ENCODE measurements at regions not wholly inside any gene's neighbourhood (a gene's known extent, or its start where the extent isn't known, plus 50 kb on each side); places are given as distances from the start of the nearest gene placed in this dataset.

- DNase-seq = no peak
Observed at GRCh38 chr15:70292076-70292760, 194.5 kb upstream of the TLE3 start.

GRCh38 chr15:70291305-70292075 lies 193.8 kb upstream of the TLE3 start:
- no peak for DNase-seq

DNA sequence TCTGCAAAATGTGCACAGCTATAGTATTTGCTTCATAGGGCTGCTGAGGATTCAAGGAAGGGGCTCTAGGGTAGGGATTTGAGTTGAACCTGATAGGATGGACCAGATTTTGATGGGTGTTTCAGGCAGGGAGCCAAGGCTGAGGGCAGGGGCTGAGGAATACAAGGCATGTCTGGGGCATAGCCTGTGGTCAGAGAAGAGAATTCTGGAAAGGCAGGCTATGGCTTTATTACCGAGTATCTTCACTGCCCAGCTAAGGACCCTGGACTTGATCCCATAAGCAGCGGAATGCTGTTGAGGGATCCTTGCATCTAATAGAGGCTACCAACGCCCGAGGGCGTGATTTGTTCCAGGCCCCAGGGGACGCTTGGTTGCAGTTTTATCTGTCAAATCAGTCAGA lies 193.0 kb upstream of the TLE3 start:
- DNase-seq = no peak

DNA sequence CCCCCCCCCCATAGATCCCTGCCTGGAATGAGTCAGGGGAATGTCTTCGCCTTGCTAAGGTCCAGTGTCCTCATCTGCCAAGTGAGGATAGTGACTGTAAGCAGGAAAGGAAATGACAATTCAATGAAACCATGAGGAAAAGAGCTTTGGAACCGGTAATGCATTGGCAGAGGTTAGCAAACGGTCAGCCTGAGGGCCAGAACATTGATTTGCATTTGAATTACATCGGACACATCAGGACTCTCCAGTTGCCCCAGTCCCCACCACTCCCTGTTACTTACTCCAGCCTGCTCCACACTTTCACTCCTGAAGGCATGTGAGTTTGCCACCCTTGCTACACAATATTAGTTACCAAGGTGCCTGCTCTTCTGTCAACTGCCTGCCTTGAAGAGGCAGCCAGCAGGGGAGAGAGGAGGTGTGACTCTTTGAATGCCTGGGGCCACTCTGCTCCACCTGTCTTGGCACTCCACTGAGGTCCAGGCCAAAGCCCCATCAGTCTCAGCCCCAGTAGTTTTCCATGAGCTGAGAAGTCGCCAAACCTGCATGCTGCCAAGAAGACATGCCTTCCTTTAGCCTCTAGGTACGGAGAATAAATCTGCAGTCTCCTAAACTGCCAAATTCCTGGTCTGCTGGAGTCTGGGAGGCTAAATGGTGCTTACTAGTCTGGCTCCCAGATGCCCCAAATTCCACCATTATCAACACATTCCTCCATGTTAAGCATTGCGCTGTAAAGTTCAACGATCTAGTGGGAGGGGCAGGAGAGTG lies 191.7 kb upstream of the TLE3 start:
- no peak for DNase-seq

DNA sequence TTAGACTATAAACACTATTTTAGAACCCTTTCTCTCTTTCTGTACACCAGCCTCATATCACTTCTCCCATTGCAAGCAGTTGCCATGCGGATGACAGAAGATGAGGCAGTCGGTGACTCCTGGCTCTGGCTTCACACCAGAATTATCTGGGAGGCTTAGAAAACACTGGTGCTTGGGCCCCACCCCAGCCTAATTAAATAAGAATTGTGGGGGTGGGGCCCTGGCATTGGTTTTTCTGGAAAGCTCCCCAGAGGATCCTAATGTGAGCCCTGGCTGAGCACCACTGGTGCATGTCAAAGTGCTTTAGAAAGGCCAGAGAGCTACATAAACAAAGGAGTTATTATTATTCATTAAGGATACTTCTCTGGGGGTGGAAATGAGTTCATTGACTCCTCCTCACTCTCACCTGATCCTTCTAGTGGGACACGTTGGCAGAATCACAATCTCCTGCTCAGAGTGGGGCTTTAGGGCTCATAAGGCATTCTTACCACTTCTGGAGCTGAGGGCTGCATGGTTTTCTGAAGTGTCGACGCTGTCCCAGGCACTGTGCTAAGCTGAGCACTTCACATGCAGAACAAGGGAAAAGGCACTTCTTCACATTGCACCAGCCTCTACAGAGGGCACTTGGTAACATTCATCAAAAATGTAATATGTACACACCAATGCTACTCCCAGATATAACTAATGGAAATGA lies 188.5 kb upstream of the TLE3 start:
- no peak for DNase-seq

DNA sequence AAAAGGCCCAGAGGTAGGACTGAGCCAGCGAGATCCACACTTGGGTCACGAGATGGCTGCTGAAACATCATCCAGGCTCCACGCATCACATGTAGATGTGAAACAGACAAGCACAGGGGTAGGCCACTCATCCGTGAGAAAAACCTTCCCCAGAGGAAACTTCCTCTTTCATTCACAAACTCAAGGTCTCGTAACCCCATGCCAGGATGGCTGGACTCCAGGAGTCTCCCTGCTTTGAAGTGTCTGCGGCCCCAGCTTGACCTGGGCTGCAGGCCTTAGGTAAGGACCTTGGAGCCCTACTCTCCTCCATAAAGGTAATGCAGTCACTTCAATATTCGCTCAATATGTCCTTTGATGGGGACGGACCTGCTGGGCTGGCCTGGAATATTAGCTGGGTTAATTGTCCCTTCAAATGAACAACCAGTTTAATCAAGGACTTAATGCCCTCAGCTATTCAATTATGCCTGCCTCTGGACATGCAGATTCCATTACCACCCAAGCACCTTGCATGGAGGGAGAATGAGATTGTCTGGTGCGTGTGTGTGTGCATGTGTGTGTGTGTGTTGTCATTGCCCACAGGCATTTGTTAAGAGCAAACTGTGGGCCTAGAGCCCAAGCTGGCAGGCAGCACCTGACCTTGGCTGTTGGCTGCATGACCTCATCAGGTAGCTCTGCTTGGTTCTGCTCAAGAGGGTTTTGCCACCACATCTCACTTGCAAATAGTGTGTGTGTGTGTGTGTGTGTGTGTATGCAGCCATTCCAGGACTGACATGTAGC lies 186.9 kb upstream of the TLE3 start:
- DNase-seq = no peak

GRCh38 chr15:70283511-70283910 lies 185.8 kb upstream of the TLE3 start:
- DNase-seq = no peak

DNA sequence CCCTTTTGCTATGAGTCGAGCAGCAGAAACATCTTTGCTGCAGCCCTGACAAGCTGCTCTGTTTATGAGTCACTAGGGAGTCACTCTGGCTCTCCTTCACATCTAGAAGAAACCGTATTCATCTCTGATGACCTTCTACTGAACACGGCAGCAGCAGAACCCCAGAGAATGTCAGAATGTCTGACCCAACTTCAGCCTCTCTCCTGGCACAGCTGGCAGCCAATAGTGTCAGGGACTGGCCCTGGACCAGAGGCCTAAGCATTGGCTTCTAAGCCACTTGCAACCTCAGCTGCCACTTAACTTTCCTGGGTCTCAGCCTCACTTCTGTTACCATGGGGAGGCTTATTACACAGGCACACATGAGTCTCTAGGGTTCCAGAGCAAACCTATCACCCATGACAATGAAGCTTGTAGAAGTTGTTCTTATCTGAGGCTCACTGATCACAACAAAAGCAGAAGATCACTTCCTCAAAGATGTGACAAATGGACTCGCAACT lies 184.1 kb upstream of the TLE3 start:
- DNase-seq = no peak

DNA sequence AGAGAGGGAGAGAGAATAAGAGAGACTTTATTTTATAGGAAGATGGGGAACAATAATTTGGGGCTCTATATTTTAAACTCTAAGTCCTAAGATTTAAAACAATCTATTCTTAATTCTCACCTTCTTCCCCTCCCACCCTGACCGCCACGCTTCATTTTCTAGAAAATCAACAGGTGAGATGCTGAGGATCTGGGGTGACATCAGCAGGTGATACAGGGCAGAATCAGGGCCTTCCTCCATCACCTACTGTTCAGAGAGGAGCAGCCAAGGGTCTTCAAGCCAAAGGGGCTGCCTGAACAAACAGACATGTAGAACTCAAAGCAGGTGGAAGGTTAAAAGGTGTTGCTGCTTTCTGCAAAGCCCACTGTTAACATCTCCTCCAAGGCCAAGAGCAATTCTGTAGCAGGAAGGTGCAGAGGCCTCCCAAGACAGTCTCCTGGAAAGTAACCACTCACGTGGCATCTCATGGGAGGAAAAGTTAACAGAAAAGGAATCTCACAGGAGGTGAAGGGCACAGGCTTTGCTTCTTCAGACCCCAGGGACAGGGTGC lies 183.6 kb upstream of the TLE3 start:
- DNase-seq = no peak

GRCh38 chr15:70280781-70281180 lies 183.1 kb upstream of the TLE3 start:
- no peak for DNase-seq

DNA sequence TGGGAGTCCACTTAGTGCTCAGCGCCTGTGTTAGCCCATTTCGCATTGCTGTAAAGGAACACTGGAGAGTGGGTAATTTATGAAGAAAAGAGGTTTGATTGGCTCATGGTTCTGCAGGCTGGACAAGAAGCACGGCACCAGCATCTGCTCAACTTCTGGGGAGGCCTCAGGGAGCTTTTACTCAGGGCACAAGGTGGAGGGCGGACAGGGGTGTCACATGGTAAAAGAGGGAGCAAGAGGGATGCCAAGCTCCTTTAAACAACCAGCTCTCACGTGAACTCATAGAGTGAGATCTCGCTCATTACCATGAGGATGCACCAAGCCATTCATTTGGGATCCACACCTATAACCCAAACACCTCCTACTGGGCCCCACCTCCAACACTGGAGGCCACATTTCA lies 181.4 kb upstream of the TLE3 start:
- DNase-seq = no peak

DNA sequence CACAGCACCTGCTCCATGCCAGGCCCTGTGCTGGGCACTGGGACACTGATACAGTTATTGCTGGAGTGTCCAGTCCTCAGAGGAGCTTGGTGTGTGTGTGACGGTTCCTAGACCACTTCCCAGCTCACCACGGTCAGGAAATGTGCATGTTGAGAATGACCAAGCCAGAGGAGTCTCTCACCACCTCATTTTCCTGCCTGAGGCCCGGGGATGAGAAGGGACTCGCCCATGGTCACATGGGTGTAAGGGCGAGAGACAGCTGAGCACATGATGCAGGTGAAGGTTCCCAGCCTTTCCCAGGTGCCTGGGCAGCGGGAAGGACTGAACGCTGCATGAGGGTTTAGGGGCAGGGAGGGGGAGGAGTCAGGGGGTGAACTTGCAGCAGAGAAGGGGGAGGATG lies 180.9 kb upstream of the TLE3 start:
- DNase-seq = no peak

DNA sequence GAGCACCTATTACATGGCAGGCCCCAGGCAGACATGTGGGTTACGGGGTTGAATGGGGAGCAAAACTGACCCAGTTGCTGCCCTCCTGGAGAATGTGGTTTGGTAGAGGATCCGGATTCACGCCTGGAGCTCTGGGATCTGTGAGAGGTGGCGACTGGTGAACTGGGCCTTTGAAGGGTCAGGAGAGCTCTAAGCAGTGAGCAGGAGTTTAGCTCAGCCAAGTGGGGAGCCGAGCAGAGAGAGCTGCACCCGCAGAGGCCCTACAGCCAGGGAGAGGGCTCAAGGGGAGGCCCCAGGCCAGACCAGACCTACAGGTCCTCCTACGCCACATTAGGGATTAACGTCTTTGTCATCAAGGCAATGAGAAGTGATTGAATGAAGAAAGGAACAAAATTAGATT lies 179.8 kb upstream of the TLE3 start:
- no peak for DNase-seq

DNA sequence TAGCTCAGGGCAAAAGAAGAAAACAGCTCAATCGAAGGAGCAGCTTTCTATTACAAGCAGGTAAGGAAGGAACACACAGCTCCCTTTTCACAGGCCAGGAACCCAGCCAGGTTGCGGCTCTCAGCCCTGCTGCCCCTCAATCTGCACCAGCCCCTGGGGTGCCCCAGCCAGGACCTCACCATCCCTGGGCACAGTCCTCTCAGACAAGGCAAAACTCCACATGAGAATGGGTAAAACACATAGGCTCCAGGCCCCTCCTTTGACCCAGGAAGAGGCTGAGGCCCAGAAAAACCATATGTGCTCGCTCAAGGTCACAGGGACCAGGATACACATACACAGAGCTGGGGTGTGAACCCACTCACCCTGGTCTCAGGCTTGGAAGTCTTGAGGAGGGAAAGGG lies 178.7 kb upstream of the TLE3 start:
- DNase-seq = no peak

- no peak for DNase-seq
Observed at GRCh38 chr15:70275461-70276138, 177.9 kb upstream of the TLE3 start.

DNA sequence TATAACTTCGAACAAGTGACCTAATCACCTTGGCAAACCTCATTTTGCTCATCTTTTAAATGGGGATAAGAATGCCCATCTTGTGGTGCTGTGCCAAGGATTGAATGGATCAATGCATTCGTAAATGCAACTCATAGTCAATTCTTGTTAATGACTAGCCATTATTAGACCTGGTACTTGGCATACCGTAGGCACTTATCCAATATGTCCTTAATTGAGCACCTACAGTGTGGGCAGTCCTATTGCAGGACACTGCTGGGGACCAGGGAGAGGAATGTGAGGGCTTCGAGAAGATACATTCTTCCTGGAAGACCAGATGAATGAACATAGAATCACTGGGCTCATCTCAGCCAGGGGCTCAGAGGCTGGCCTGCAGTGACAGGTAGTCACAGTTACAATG lies 177.2 kb upstream of the TLE3 start:
- no peak for DNase-seq

DNA sequence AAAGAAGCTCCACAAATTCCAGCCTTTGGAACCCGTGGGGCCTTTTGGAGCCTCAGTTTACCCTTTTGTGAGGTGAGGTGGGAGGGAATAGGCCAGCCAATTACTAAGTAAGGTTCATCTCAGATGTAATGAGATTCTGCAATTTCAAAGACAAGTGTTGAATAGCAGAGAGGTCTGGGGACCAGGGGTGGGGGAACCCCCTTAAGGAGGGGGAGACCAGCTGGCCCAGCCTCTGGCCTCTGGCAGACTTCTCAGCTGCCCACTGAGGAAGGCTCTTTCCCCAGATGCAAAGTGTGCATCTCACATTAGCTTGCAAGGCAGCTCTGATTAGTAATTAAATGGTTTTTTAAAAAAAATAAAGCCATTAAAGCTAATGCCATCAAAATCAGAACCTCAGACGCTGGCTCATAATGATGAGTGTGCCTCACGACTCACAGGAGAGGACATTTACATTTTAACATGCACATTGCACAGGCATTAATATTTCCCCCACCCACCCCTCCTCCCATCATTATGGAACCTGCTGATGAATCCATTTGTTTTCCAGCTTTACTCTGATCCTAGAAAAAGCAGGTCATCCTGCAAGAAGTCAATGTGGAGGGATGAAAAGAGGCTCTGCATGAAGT lies 176.7 kb upstream of the TLE3 start:
- no peak for DNase-seq

GRCh38 chr15:70273808-70274207 lies 176.1 kb upstream of the TLE3 start:
- DNase-seq = no peak

- DNase-seq = no peak
Observed at GRCh38 chr15:70272565-70273355, 175.0 kb upstream of the TLE3 start.

All from activated CD4-positive, CD25-positive, alpha-beta regulatory T cell (primary cell).